ENCODE measurements at regions not wholly inside any gene's neighbourhood (a gene's known extent, or its start where the extent isn't known, plus 50 kb on each side); places are given as distances from the start of the nearest gene placed in this dataset.

- Histone ChIP-seq H3K4me2 (replicated peaks; ENCODE audit: extremely low read depth, low read length, poor library complexity, severe bottlenecking) (peak overlapping the region; percentile 65), H3K4me1 (ENCODE audit: control insufficient read depth in 1 of 2, insufficient read depth in 2 of 2, low read length in 2 of 2) (peaks cover 26 to 28% of the 10 kb centered on the region in 2 donors), H3K9me3 (replicated peaks in 1 of 2; ENCODE audit: control insufficient read depth in 1 of 2, insufficient read depth in 1 of 2, low read length in 2 of 2) (no peaks in the 10 kb centered on the region), H3K4me3 (replicated peaks in 1 of 3; ENCODE audit: low read depth in 2 of 3, low read length in 3 of 3) (peak overlapping the region in 2 of 3 experiments; percentile 2 to 41), H3K27ac (ENCODE audit: low read depth in 1 of 2, low read length in 2 of 2) (peak overlapping the region; percentile 54 to 92), H3K9ac (ENCODE audit: insufficient read depth, low read length, poor library complexity, severe bottlenecking) (no peak overlapping the region), H3K36me3 (replicated peaks in 1 of 2; ENCODE audit: control insufficient read depth in 1 of 2, insufficient read depth in 2 of 2, low read length in 2 of 2) (no peaks in the 10 kb centered on the region), H3K27me3 (ENCODE audit: control insufficient read depth in 2 of 2, insufficient read depth in 2 of 2, low read length in 2 of 2) (no peaks in the 10 kb centered on the region), H2AFZ (ENCODE audit: insufficient read depth, low read depth, low read length, poor library complexity, severe bottlenecking) (peak overlapping the region; percentile 17), H4K20me1 (ENCODE audit: insufficient read depth, low read length) (no peaks in the 10 kb centered on the region), H3K79me2 (ENCODE audit: insufficient read depth, low read length) (no peaks in the 10 kb centered on the region)
- WGBS (ENCODE audit: insufficient coverage) = no CpG with 5 or more reads among the region's 5 CpGs
- Mint-ChIP-seq H3K36me3 (no peaks in the 10 kb centered on the region), H3K4me1 (peaks cover 29% of the 10 kb centered on the region), H3K4me3 (peak overlapping the region in 1 of 2 donors; percentile 35), H3K27me3 (ENCODE audit: low read depth in 3 of 3) (peaks cover 0 to under 1% (median 0%) of the 10 kb centered on the region in 3 donors), H3K27ac (peak overlapping the region; percentile 95 to 99 (median 98)), H3K9me3 (peaks cover 0 to 1% (median 0%) of the 10 kb centered on the region in 7 donors)
- no peak for DNase-seq
- TF ChIP-seq CTCF (IDR thresholded peaks at IDR 0.05) = no peak
- intact Hi-C loops (cut with micrococcal nuclease) = loop anchor here (5.0 kb wide), 1 partner anchor 36 kb away; no protein-coding TSS in a partner anchor
Measured at GRCh38 chr2:222806526-222807137, 54.2 kb upstream of the ACSL3 start.

- peaks cover 28 to 31% of the 10 kb centered on the region in 2 donors for H3K4me1 ChIP-seq (ENCODE audit: control insufficient read depth in 1 of 2, insufficient read depth in 2 of 2, low read length in 2 of 2)
- peak overlapping the region in 1 of 7 donors; percentile 15 for H3K27ac Mint-ChIP-seq
- no peaks in the 10 kb centered on the region for H3K9me3 ChIP-seq (replicated peaks in 1 of 2; ENCODE audit: control insufficient read depth in 1 of 2, insufficient read depth in 1 of 2, low read length in 2 of 2)
- no peak overlapping the region for H3K4me2 ChIP-seq (replicated peaks; ENCODE audit: extremely low read depth, low read length, poor library complexity, severe bottlenecking)
- H3K9me3 Mint-ChIP-seq = peaks cover 0 to 1% (median 0%) of the 10 kb centered on the region in 7 donors
- H2AFZ ChIP-seq (ENCODE audit: insufficient read depth, low read depth, low read length, poor library complexity, severe bottlenecking) = no peak overlapping the region
- intact Hi-C loops (cut with micrococcal nuclease) = loop anchor here (5.0 kb wide), 1 partner anchor 35 kb away; no protein-coding TSS in a partner anchor
- peaks cover 0 to 3% (median 2%) of the 10 kb centered on the region in 3 donors for H3K27me3 Mint-ChIP-seq (ENCODE audit: low read depth in 3 of 3)
- H3K79me2 ChIP-seq (ENCODE audit: insufficient read depth, low read length) = no peaks in the 10 kb centered on the region
- no peaks in the 10 kb centered on the region for H3K36me3 ChIP-seq (replicated peaks in 1 of 2; ENCODE audit: control insufficient read depth in 1 of 2, insufficient read depth in 2 of 2, low read length in 2 of 2)
- no peak overlapping the region for H3K4me3 ChIP-seq (replicated peaks in 1 of 3; ENCODE audit: low read depth in 2 of 3, low read length in 3 of 3)
- H3K36me3 Mint-ChIP-seq = no peaks in the 10 kb centered on the region
- peaks cover 32% of the 10 kb centered on the region for H3K4me1 Mint-ChIP-seq
- H4K20me1 ChIP-seq (ENCODE audit: insufficient read depth, low read length) = no peaks in the 10 kb centered on the region
- WGBS (ENCODE audit: insufficient coverage) = no CpG with 5 or more reads among the region's 4 CpGs
- H3K4me3 Mint-ChIP-seq = no peak overlapping the region
- TF ChIP-seq CTCF (IDR thresholded peaks at IDR 0.05) = no peak
- no peak for DNase-seq
- H3K27ac ChIP-seq (ENCODE audit: low read depth in 1 of 2, low read length in 2 of 2) = peak overlapping the region in 1 of 2 donors; percentile 92
- no peaks in the 10 kb centered on the region for H3K27me3 ChIP-seq (ENCODE audit: control insufficient read depth in 2 of 2, insufficient read depth in 2 of 2, low read length in 2 of 2)
- no peak overlapping the region for H3K9ac ChIP-seq (ENCODE audit: insufficient read depth, low read length, poor library complexity, severe bottlenecking)
Measured at GRCh38 chr2:222807431-222807830, 53.4 kb upstream of the ACSL3 start.
